ENCODE measurements at regions not wholly inside any gene's neighbourhood (a gene's known extent, or its start where the extent isn't known, plus 50 kb on each side); places are given as distances from the start of the nearest gene placed in this dataset.

DNA sequence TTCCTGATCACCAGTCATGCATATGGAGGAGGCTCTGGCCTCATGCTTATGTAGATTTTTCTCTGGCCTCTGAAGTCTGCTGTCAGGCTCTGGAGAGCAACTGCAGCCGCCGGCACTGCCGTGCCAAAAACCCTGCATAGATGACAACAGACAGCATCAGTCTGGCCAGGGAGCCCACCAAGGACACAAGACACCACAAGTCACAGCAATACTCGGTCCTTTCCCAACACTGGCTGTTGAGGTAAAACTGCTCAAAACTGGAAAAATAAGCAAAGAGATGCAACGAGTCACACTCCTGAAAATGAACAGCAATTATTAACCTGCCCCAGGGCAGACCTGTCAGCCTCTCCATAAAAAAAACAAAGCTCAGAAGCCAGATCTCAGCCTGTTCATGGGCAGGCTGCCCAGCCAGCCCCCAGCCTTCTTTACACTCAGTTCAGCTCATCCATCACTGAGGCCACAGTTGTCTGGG, 186.0 kb upstream of the RAB6C start:
- TF ChIP-seq SMARCC2 (IDR thresholded peaks at IDR 0.05) (no peak), HCFC1 (IDR thresholded peaks at IDR 0.05; ENCODE audit: low read depth, low read length) (no peak), ZFX (CRISPR knock-in tag; IDR thresholded peaks at IDR 0.05; ENCODE audit: low read depth) (no peak), EP300 (IDR thresholded peaks at IDR 0.05; ENCODE audit: low read depth in 2 of 2, low read length in 2 of 2) (no peak), EP300 (CRISPR knock-in tag; IDR thresholded peaks at IDR 0.05; ENCODE audit: borderline replicate concordance) (no peak), ZNF207 (IDR thresholded peaks at IDR 0.05; ENCODE audit: borderline replicate concordance) (no peak), HDAC1 (CRISPR knock-in tag; IDR thresholded peaks at IDR 0.05) (no peak), POLR2AphosphoS5 (IDR thresholded peaks at IDR 0.05; ENCODE audit: low read depth, low read length) (no peak), ZNF224 (CRISPR knock-in tag; IDR thresholded peaks at IDR 0.05) (no peak)
